Stimulated activated CD8-positive, alpha-beta memory T cell treated with anti-CD3 and anti-CD28 coated beads, Interleukin-4, amount 100 ng/mL, for 1 hour (primary cell): ENCODE measurements at regions not wholly inside any gene's neighbourhood (a gene's known extent, or its start where the extent isn't known, plus 50 kb on each side); places are given as distances from the start of the nearest gene placed in this dataset.

Source experiments
- DNase-seq, 2 donors: peaks; one replicate each; pipeline ENCODE4 v3.0.0-alpha.2; 2020; ENCODE audit warnings: low read depth in 2 of 2, low spot score in 1 of 2

DNA sequence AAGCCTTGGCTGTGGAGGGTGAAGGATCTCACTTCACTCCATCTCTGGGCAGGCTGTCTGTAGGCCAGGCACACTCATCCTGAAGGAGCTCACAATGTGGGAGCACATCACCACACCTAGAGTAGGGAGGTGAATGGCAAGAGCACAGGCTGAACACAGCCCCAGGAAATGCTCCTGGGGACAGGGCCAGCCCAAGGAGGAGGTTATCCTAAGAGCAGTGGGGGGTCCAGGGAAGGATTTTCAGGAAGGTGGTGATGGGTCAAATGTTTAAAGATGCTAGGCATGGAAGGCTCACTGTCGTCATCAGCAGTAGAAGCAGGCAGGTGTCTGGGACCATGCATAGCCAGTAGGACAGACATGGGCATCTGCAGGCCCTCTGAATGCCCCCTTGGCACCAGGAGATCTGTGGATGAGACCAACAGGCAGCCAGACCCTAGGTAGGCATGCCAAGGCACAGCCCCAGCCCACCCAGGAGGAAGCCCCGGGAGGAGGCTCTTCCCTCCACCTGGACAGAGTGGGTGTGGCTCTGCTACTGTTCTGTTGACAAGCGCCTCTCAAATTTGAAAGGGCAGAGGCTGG is 91.7 kb upstream of the RAB6C start:
- DNase-seq = no peak

DNA sequence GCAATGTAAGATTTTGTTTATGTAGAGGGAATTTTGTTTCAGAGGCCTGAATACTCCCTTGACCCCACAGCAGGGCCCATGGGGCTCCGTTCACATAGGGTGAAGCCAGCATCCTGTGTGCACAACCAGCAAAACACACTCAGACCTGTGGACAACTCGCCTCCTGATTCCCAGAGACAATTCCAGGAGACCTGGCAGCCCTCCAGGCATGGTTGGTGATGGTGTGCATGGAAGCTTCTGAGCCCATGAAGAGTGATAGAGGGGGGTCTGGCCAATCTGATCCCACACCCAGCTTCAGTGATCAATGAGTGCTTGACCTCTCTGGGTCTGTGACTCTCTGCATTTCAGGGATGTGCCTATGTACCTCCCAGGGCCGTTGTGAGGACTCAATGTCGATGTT is 91.0 kb upstream of the RAB6C start:
- DNase-seq = no peak

GRCh38 chr2:129888896-129889295 is 90.6 kb upstream of the RAB6C start:
- no peak for DNase-seq

DNA sequence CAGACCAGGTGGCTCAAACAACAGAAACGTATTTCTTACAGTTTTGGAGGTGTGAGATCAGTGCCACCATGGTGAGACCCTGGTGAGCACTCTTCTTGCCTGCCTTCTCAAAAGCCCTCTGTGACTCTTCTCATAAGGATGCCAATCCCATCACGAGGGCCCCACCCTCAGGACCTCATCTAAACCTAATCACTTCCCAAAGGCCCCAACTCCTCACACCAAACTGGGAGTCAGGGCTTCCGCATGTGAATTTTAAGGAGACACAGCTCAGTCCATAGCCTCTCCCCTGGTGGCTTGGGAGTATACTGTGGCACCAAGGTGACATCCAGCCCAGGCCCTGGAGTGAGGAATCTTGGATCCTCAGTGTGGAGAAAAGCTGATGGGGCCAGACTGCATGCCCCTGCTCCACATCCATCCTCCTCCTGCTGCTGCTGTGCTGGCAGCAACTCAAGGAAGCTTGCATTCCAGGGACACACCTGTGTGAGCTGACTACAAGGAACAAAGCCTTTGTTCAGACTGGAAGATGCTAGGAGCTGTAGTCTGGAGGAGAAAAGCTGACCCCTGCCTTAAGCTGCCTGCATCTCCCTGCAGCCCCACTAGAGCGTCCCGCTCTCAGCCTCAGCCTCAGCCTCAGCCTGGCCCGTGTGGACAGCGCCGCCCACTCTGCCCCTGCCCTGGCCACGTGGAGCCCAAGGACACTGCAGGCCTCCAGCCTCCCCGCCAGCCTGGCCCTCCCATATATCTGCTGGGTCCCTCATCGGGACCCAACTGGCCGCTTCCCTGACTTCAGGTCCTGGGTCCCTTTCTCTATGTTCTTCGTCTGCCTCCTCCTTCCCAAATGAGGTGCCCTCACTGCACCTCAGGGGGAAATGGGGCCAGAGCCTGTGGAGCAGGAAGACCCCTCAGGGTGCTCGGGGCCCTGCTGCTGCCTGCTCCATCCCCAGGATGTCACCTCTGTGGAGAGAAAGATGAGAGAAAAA is 87.8 kb upstream of the RAB6C start:
- no peak for DNase-seq

GRCh38 chr2:129892360-129892759 is 87.1 kb upstream of the RAB6C start:
- no peak for DNase-seq

DNA sequence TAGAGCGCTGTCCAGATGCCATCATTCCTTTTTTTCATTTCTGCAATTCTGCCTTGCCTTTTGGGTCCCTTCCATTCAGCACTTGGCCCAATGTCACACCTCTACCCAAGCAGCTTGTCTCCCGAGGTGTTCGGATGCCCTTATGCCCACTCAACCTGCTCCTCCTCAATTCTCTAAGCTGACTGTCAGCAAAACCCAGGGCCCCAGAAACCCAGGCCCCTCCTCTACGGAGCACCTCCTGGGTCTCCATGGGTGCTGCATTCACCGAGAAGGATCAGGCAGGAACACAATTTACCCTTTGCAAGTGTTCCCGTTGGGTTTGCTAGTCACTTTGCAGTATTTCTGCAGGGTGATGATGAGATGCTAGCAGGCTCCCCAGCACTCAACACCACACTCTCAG is 86.7 kb upstream of the RAB6C start:
- no peak for DNase-seq

DNA sequence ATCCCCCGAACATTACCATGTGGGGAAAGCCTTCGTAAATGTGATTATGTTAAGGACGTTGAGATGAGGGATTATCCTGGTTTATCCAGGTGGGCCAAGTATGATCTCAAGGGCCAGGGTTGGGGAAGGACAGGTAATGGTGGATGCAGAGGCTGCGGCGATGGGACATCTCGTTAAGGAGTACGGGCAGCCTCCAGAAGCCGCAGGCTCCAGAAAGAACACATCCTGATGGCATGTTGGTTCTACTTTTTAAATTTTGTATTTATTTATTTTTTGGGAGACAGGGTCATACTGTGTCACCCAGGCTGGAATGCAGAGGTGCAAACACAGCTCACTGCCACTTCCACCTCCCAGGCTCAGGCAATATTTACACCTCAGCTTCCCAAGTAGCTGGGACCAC is 86.2 kb upstream of the RAB6C start:
- DNase-seq = no peak

- DNase-seq = no peak
These were observed 84.8 kb upstream of the RAB6C start for GRCh38 chr2:129894616-129895015.

DNA sequence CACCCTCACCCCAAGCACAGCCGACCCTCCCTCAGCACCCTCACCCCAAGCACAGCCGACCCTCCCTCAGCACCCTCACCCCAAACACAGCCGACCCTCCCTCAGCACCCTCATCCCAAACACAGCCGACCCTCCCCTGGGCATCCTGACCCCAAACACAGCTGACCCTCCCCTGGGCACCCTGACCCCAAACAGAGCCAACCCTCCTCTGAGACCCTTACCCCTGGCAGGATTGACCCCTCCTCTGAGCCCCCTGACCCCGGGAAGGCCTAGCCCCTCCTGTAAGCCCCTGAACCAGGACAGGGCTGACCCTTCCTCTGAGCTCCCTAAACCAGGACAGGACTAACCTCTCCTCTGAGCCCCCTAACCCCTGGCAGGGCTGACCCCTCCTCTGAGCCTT is 84.4 kb upstream of the RAB6C start:
- no peak for DNase-seq

- no peak for DNase-seq
These were observed 83.9 kb upstream of the RAB6C start for GRCh38 chr2:129895526-129896082.

DNA sequence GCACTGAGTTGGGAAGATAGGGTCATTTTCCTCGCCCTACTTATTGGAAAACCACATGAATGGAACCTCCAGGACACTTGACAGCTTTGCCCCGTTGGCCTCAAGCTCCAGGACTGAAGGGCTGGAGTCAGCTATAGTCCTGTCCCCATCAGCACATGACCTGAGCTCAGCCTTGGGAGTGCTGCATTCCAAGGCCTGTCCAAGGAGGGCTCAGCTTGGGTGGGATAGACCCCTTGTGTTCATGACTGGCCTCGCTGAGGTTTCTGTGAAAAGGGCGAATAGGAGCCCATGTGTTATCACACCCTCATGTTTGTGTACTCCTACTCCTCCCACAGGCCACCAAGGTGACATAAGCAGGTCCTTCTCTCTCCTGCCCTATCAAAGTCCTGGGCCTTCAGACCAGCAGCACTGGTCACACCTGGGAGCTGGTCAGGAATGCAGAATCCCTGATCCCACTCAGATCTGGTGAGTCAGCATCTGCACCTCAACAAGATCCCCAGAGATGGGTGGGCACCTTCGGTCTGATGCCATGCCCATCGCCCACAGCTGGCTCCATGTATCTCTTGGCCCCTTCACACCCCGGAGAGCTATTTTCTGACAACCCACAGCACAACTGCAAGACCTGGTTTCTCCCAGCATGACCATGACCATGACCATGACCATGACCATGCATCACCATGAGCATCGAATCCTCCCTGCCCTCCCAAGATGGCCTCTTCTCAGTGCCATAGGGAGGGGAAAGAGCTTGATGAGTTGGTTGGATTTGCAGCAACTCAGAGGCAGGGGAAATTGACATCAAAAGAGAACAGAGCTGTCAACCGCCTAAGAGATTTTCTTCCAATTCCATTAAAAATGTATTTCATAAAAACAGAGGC is 83.0 kb upstream of the RAB6C start:
- no peak for DNase-seq

DNA sequence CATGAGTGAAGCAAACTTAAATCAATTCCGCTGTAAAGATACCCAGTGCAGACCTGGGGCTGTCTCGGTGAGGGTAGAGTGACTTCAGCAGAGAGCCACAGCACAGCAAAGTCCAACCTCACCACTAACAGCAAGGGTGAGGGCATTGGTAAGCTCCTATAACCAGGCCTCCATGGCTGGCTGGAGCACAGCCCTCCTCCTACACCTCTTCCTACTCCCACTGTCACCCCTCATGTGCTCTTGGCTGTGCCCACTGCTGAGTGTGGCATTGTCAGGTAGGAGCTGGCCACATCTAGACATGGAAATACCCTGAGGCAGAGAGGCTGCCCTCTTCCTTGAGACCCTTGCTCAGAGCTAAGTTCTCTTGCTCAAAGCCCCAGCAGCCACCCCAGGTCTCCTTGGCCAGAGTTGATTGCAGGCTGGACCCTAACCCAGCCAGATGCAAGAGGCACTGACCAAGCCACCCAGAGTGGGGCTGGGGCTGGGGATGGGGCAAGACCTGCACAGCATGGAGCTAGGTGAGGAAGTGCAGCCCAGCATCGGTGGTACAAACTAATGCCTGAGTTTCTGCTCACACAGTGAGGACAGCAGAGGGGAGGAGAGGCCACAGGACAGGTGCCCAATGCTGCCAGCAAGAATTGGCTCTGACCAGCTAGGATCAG is 77.6 kb upstream of the RAB6C start:
- no peak for DNase-seq

GRCh38 chr2:129902731-129903585 is 76.5 kb upstream of the RAB6C start:
- DNase-seq = no peak

DNA sequence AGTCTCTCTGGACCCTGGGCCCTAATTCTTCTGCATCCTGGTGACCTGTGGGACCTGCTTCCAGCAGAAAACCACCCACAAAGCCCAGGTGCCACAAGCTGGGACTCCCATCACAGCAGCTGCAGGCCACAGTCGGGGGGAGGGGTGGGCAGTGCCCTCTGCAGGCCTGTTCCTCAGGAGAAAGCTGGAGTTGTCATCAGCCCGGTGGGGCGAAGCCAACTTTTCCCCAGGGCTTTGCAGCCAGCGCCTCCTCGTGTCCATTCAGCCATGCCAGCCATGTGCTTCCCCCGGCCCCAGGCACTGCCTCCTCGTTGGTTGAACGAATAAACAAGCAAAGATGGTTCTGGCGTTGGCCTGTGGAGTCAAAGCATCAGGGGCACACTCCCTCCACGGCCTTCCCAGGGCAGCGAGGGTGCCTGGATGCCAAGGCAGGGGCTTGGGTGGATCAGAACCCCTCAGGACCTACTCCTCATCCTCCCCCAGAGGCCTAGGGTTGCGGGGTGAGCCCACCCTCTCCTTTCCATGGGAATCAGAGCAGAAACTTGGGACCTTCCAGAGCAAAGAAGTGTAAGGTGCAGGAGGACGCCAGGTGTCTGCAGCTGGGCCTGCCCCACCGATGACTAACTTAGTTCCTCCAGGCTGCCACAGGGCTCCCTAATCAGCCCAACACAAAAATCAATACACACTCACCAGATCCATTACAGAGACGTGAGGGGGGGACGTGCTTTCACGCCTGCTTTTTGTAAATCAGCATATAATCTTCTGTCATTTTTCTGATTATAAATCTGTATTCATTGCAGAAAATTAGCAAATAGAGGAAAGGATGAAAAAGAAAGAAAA is 75.7 kb upstream of the RAB6C start:
- no peak for DNase-seq

DNA sequence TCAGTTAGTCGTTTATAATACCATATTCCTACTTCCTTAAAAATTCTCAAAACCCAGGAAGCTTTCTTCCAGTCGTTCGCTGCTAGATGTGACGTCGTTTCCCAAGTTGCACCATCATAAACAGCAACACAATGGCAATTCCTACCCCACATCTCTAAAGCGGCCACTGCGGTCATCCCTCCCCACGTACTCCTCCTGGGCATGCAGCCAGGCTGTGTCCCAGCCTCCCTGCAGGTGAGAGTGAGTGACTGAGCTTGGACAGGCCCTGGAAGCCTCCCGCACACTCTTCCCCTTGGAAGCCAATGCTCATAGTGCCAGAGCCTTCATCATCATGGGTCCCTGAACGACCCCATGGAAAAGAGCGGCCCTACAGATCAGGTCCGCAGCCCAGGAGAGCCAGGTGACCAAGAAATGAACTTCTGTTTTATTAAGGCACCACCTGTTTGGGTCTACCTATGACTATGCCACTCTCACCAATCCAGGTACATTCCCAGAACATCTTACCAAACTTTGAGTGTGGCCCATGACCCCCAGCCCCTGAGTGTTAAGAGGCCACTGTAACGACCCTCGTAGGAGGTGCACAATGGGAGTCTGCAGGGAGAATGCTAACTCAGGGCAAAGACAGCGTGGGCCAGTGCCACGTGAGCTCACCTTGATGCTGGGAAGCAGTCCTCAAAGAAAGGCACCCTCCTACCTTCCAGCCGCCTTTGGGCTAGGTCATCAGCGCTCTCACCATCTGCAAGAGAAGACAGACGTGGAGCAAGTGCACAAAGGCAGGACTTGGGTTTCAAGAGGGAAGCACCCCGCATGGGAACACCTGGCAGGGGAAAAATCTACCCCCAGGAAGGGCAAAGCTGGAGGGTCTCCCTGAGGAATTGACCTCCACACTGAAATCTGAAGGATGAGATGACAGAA is 74.7 kb upstream of the RAB6C start:
- DNase-seq = no peak

- DNase-seq = no peak
These were observed 73.8 kb upstream of the RAB6C start for GRCh38 chr2:129905664-129906081.

DNA sequence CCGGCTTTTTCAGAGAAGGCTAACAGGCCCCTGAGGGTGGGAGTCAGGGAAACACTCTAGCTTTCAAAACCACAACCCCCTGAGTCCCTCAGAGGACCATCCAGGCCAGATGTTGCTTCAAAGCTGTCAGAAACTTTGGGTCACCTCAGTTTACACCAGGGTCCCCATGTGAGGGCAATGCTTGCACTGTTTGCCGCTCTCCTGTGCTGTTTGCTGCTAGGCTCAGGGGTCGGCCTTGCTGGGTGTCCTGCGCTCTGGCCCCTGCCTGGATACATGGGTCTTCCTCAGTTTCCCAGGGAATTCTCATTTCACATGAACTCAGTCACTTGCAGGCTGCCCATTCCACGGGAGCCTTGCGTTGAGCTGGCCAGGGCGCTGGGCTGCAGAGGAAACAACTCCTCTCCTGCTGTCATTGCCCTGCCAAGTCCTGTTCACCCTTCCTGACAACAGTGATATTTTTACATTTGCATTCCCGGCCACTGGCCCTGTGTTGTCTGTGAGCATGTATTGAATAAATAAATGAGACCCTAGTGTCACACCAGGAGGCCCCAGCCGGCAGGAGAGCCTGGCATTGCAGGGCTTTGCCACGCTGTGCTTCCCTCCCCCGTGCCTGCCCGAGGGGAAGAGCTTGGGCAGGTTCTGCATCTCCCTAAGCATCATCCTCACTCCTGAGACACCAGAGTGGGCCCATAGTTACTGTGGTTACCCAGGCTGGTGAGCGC is 73.2 kb upstream of the RAB6C start:
- no peak for DNase-seq
